ENCODE measurements at regions not wholly inside any gene's neighbourhood (a gene's known extent, or its start where the extent isn't known, plus 50 kb on each side); places are given as distances from the start of the nearest gene placed in this dataset.
A peak's percentile ranks its signal among the peaks of the same experiment; 100 is the strongest.

- Histone ChIP-seq H3K56ac (ENCODE audit: extremely low read depth, insufficient read depth, low read length) (no peak overlapping the region), H4K91ac (ENCODE audit: insufficient read depth, low read depth, low read length) (no peak overlapping the region), H3K36me3 (ENCODE audit: control insufficient read depth, insufficient read depth, low read length) (no peaks in the 10 kb centered on the region), H4K5ac (ENCODE audit: low read depth, low read length) (no peak overlapping the region), H2BK5ac (ENCODE audit: low read depth, low read length, poor library complexity, severe bottlenecking) (no peak overlapping the region), H2BK120ac (ENCODE audit: low read depth, low read length) (no peak overlapping the region), H3K4me3 (ENCODE audit: insufficient read depth, low read depth, low read length) (no peak overlapping the region), H2BK15ac (ENCODE audit: low read depth, low read length) (no peak overlapping the region), H3K27me3 (ENCODE audit: control insufficient read depth, insufficient read depth, low read length) (no peaks in the 10 kb centered on the region), H3K9me1 (ENCODE audit: insufficient read depth, low read length) (no peaks in the 10 kb centered on the region), H3K4me1 (ENCODE audit: control insufficient read depth, insufficient read depth, low read length) (no peaks in the 10 kb centered on the region), H3K14ac (replicated peaks; ENCODE audit: low read depth, low read length) (no peak overlapping the region), H3K79me1 (ENCODE audit: low read depth in 1 of 2, low read length in 2 of 2) (no peaks in the 10 kb centered on the region), H3K9ac (ENCODE audit: low read depth, low read length) (no peak overlapping the region), H3K4me2 (ENCODE audit: low read depth, low read length) (0 out of 2 replicates have a peak overlapping the region, but pooled peaks have one; percentile 13), H2BK20ac (ENCODE audit: low read depth, low read length) (no peak overlapping the region), H3K4ac (ENCODE audit: low read depth, low read length) (no peak overlapping the region), H3K9me3 (ENCODE audit: control insufficient read depth, insufficient read depth, low read length) (no peaks in the 10 kb centered on the region), H3K27ac (ENCODE audit: insufficient read depth, low read length) (no peak overlapping the region), H4K8ac (ENCODE audit: low read depth in 2 of 2, low read length in 2 of 2) (no peak overlapping the region), H4K20me1 (ENCODE audit: insufficient read depth, low read length) (no peaks in the 10 kb centered on the region), H2AK5ac (ENCODE audit: low read depth, low read length) (no peak overlapping the region), H3K18ac (ENCODE audit: low read depth, low read length) (no peak overlapping the region), H2AFZ (replicated peaks; ENCODE audit: low read length, poor library complexity) (no peak overlapping the region), H3K23ac (ENCODE audit: low read depth, low read length) (no peak overlapping the region), H2AK9ac (replicated peaks; ENCODE audit: low read depth, low read length, poor library complexity) (no peak overlapping the region)
- DNase-seq = no peak
- in situ Hi-C loops (cut with MboI; ENCODE audit: low sequenced_read_pairs) (no loop called here), dilution Hi-C loops (cut with HindIII; ENCODE audit: low sequenced_read_pairs, unreplicated experiment) (no loop called here), intact Hi-C loops (cut with micrococcal nuclease) (no loop called here)
- CTCF ChIA-PET = no interaction called here
- BruUV-seq (replicated peaks) = no TSS peak
- 0% methylated on average over 1 of the region's 3 CpGs; no CpG with 5 or more reads in 1 of the 2 experiments for WGBS, 2 experiments (ENCODE audit: extremely low coverage in 2 of 2, insufficient read length in 1 of 2)
- no peak for ATAC-seq (ENCODE audit: low read depth)
- POLR2A ChIA-PET (ENCODE audit: unreplicated experiment) = no interaction called here
- TF ChIP-seq BHLHE40 (IDR thresholded peaks at IDR 0.05; ENCODE audit: low read depth, low read length) (no peak), RAD21 (IDR thresholded peaks at IDR 0.05; ENCODE audit: low read length) (no peak)
Observed at GRCh38 chr6:125612345-125612846, 137.0 kb upstream of the HEY2 start.
